GM23338 (cell line): ENCODE measurements at regions not wholly inside any gene's neighbourhood (a gene's known extent, or its start where the extent isn't known, plus 50 kb on each side); places are given as distances from the start of the nearest gene placed in this dataset.

Experiments used
- ATAC-seq: fragments of 200-7000 bp; cut with Tn5 transposase; 3 replicates; pipeline ENCODE4 v1.9.1; 2020
- DNase-seq: peaks from one replicate; pipeline ENCODE4 v3.0.0-alpha.2; 2015; ENCODE audit warnings: low spot score
- H2AFZ ChIP-seq: fragments of 200-600 bp; sonication (generic); 2 replicates; pipeline ENCODE4 v1.8.0; 2016; ENCODE audit warnings: antibody characterized with exemption, mild to moderate bottlenecking, moderate library complexity
- H3F3A ChIP-seq: fragments of 200-600 bp; sonication (generic); replicated peaks from 2 replicates; pipeline ENCODE4 v1.8.0; 2017; ENCODE audit warnings: antibody characterized with exemption, mixed run types, low read depth
- H3K27ac ChIP-seq: fragments of 200-600 bp; sonication (generic); 2 replicates; pipeline ENCODE4 v1.6.1; 2016; ENCODE audit warnings: low read depth
- H3K27me3 ChIP-seq: fragments of 200-600 bp; sonication (generic); 2 replicates; pipeline ENCODE4 v1.8.0; 2016; ENCODE audit warnings: mild to moderate bottlenecking, mixed run types, moderate library complexity; ENCODE audit not compliant: insufficient read depth
- H3K36me3 ChIP-seq: fragments of 200-600 bp; sonication (generic); 2 replicates; pipeline ENCODE4 v1.8.0; 2016; ENCODE audit warnings: mild to moderate bottlenecking; ENCODE audit not compliant: insufficient read depth
- H3K4me1 ChIP-seq: fragments of 200-600 bp; sonication (generic); 2 replicates; pipeline ENCODE4 v1.8.0; 2016; ENCODE audit warnings: mild to moderate bottlenecking, moderate library complexity; ENCODE audit not compliant: insufficient read depth
- H3K4me2 ChIP-seq: fragments of 200-600 bp; sonication (generic); 2 replicates; pipeline ENCODE4 v1.7.1; 2017; ENCODE audit warnings: mixed run types
- H3K4me3 ChIP-seq: fragments of 200-600 bp; sonication (generic); 2 replicates; pipeline ENCODE4 v1.6.1; 2016; ENCODE audit warnings: mixed run types
- H3K79me2 ChIP-seq: fragments of 200-600 bp; sonication (generic); replicated peaks from 2 replicates; pipeline ENCODE4 v1.8.0; 2017; ENCODE audit warnings: mild to moderate bottlenecking; ENCODE audit not compliant: insufficient read depth
- H3K9me2 ChIP-seq: fragments of 200-600 bp; sonication (generic); 2 replicates; pipeline ENCODE4 v1.8.0; 2017; ENCODE audit not compliant: insufficient read depth
- H4K20me1 ChIP-seq: fragments of 200-600 bp; sonication (generic); replicated peaks from 2 replicates; pipeline ENCODE4 v1.8.0; 2017; ENCODE audit warnings: mild to moderate bottlenecking; ENCODE audit not compliant: insufficient read depth
- H3K27ac Mint-ChIP-seq: 2 replicates; pipeline ENCODE4 v1.8.0; 2020; ENCODE audit warnings: inconsistent platforms, mild to moderate bottlenecking, moderate library complexity, mixed read lengths
- H3K27me3 Mint-ChIP-seq: 3 replicates; pipeline ENCODE4 v1.8.0; 2022; ENCODE audit warnings: low read depth, mild to moderate bottlenecking, moderate library complexity, mixed read lengths, inconsistent platforms; ENCODE audit not compliant: insufficient read depth, poor library complexity
- H3K36me3 Mint-ChIP-seq: 3 replicates; pipeline ENCODE4 v1.8.0; 2021; ENCODE audit warnings: low read depth, mild to moderate bottlenecking, inconsistent platforms, moderate library complexity, mixed read lengths
- H3K4me1 Mint-ChIP-seq: 3 replicates; pipeline ENCODE4 v1.8.0; 2020; ENCODE audit warnings: mild to moderate bottlenecking, inconsistent platforms, mixed read lengths
- H3K4me3 Mint-ChIP-seq: 3 replicates; pipeline ENCODE4 v1.8.0; 2021; ENCODE audit warnings: moderate library complexity, mild to moderate bottlenecking, inconsistent platforms, mixed read lengths
- H3K9me3 Mint-ChIP-seq: 3 replicates; pipeline ENCODE4 v1.8.0; 2020; ENCODE audit warnings: moderate library complexity, mild to moderate bottlenecking, inconsistent platforms, mixed read lengths
- CREB1 ChIP-seq: fragments of 250-450 bp; sonication (Bioruptor Pico); IDR thresholded peaks from 2 replicates; pipeline ENCODE4 v1.5.0; 2020; ENCODE audit warnings: low read depth, mild to moderate bottlenecking, moderate library complexity
- EZH2 ChIP-seq: fragments of 200-600 bp; sonication (generic); IDR thresholded peaks from one replicate; pipeline ENCODE4 v1.8.0; 2017; ENCODE audit warnings: antibody characterized with exemption, mild to moderate bottlenecking, low read depth; ENCODE audit not compliant: unreplicated experiment
- EZH2phosphoT487 ChIP-seq: fragments of 200-600 bp; sonication (generic); IDR thresholded peaks from one replicate; pipeline ENCODE4 v1.8.1; 2018; ENCODE audit warnings: antibody characterized with exemption; ENCODE audit not compliant: unreplicated experiment
- JUNB ChIP-seq: IDR thresholded peaks from one replicate; pipeline ENCODE4 v1.6.1; 2016; ENCODE audit warnings: antibody characterized with exemption; ENCODE audit not compliant: unreplicated experiment
- NANOG ChIP-seq: IDR thresholded peaks from 2 replicates; pipeline ENCODE4 v1.6.1; 2016; ENCODE audit warnings: antibody characterized with exemption, borderline replicate concordance
- POLR2AphosphoS5 ChIP-seq: IDR thresholded peaks from 2 replicates; pipeline ENCODE4 v1.6.1; 2016; ENCODE audit warnings: antibody characterized with exemption, low read depth
- REST ChIP-seq: IDR thresholded peaks from one replicate; pipeline ENCODE4 v1.6.1; 2018; ENCODE audit warnings: antibody characterized with exemption; ENCODE audit not compliant: unreplicated experiment
- STAT1 ChIP-seq: IDR thresholded peaks from one replicate; pipeline ENCODE4 v1.6.1; 2016; ENCODE audit warnings: antibody characterized with exemption; ENCODE audit not compliant: unreplicated experiment
- ZNF114 ChIP-seq: fragments of 250-450 bp; sonication (Bioruptor Pico); IDR thresholded peaks from 2 replicates; pipeline ENCODE4 v1.5.0; 2020; ENCODE audit warnings: mild to moderate bottlenecking, moderate library complexity
- ZNF331 ChIP-seq: fragments of 250-450 bp; sonication (Bioruptor Pico); IDR thresholded peaks from 2 replicates; pipeline ENCODE4 v1.5.0; 2020; ENCODE audit warnings: low read depth, mild to moderate bottlenecking, moderate library complexity
- TF ChIP-seq, protein P1 (sequence below), 2 experiments: fragments of 200-600 bp in 1 of 2; sonication (generic) in 1 of 2; conservative IDR thresholded peaks; 2 replicates each; pipeline versions ENCODE4 v1.5.1 to v1.6.1; 2016 to 2017; ENCODE audit warnings: antibody characterized with exemption in 2 of 2, low read depth in 2 of 2, mild to moderate bottlenecking in 2 of 2, moderate library complexity in 1 of 2
- TF ChIP-seq, protein P2 (sequence below): IDR thresholded peaks from 2 replicates; pipeline ENCODE4 v1.6.1; 2016; ENCODE audit warnings: antibody characterized with exemption
- TF ChIP-seq, protein P3 (sequence below): fragments of 250-450 bp; sonication (Bioruptor Pico); IDR thresholded peaks from 2 replicates; pipeline ENCODE4 v1.5.0; 2020; ENCODE audit warnings: mild to moderate bottlenecking, moderate library complexity

DNA sequence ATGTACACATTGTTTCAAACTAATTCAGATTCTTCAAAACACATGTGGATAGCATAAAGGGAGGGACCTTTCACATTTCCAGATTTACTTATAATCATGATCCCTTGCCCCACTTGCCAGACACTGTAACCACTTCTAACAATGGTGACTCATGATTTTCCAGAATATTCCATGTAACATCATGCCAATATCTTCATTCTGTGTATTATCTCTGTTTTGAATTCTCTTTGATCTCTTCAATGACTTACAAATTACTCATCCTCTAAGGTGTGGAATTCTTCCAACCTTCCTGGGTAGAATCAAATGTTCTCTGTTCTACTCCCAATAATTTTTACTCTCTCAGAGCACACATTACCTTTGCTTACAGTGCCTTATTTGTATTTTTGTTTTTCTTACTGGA is 517.1 kb downstream of the PCDH7 start:
- Histone ChIP-seq H3K36me3 (no peaks in the 10 kb centered on the region), H2AFZ (no peak overlapping the region), H3K9me2 (peaks cover 8% of the 10 kb centered on the region), H3K79me2 (no peaks in the 10 kb centered on the region), H3K4me3 (no peak overlapping the region), H3F3A (no peaks in the 10 kb centered on the region), H3K4me1 (peaks cover 13% of the 10 kb centered on the region), H4K20me1 (no peaks in the 10 kb centered on the region), H3K27me3 (no peaks in the 10 kb centered on the region), H3K4me2 (no peak overlapping the region), H3K27ac (no peak overlapping the region)
- H3K9me3 Mint-ChIP-seq, result peaks cover 8% of the 10 kb centered on the region
- H3K27me3 Mint-ChIP-seq, result peaks cover 3% of the 10 kb centered on the region
- peaks cover 16% of the 10 kb centered on the region for H3K4me1 Mint-ChIP-seq
- no peak overlapping the region for H3K27ac Mint-ChIP-seq
- no peak for TF ChIP-seq EZH2
- TF ChIP-seq, protein P1, sequence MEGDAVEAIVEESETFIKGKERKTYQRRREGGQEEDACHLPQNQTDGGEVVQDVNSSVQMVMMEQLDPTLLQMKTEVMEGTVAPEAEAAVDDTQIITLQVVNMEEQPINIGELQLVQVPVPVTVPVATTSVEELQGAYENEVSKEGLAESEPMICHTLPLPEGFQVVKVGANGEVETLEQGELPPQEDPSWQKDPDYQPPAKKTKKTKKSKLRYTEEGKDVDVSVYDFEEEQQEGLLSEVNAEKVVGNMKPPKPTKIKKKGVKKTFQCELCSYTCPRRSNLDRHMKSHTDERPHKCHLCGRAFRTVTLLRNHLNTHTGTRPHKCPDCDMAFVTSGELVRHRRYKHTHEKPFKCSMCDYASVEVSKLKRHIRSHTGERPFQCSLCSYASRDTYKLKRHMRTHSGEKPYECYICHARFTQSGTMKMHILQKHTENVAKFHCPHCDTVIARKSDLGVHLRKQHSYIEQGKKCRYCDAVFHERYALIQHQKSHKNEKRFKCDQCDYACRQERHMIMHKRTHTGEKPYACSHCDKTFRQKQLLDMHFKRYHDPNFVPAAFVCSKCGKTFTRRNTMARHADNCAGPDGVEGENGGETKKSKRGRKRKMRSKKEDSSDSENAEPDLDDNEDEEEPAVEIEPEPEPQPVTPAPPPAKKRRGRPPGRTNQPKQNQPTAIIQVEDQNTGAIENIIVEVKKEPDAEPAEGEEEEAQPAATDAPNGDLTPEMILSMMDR (conservative IDR thresholded peaks at IDR 0.05; ENCODE audit: low read depth in 2 of 2), result no peak
- TF ChIP-seq ZNF114, result no peak
- no peak for TF ChIP-seq POLR2AphosphoS5
- TF ChIP-seq JUNB, result no peak
- TF ChIP-seq, protein P2, sequence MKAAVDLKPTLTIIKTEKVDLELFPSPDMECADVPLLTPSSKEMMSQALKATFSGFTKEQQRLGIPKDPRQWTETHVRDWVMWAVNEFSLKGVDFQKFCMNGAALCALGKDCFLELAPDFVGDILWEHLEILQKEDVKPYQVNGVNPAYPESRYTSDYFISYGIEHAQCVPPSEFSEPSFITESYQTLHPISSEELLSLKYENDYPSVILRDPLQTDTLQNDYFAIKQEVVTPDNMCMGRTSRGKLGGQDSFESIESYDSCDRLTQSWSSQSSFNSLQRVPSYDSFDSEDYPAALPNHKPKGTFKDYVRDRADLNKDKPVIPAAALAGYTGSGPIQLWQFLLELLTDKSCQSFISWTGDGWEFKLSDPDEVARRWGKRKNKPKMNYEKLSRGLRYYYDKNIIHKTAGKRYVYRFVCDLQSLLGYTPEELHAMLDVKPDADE, result no peak
- no peak for TF ChIP-seq REST
- TF ChIP-seq STAT1, result no peak
- TF ChIP-seq NANOG, result no peak
- TF ChIP-seq, protein P3, sequence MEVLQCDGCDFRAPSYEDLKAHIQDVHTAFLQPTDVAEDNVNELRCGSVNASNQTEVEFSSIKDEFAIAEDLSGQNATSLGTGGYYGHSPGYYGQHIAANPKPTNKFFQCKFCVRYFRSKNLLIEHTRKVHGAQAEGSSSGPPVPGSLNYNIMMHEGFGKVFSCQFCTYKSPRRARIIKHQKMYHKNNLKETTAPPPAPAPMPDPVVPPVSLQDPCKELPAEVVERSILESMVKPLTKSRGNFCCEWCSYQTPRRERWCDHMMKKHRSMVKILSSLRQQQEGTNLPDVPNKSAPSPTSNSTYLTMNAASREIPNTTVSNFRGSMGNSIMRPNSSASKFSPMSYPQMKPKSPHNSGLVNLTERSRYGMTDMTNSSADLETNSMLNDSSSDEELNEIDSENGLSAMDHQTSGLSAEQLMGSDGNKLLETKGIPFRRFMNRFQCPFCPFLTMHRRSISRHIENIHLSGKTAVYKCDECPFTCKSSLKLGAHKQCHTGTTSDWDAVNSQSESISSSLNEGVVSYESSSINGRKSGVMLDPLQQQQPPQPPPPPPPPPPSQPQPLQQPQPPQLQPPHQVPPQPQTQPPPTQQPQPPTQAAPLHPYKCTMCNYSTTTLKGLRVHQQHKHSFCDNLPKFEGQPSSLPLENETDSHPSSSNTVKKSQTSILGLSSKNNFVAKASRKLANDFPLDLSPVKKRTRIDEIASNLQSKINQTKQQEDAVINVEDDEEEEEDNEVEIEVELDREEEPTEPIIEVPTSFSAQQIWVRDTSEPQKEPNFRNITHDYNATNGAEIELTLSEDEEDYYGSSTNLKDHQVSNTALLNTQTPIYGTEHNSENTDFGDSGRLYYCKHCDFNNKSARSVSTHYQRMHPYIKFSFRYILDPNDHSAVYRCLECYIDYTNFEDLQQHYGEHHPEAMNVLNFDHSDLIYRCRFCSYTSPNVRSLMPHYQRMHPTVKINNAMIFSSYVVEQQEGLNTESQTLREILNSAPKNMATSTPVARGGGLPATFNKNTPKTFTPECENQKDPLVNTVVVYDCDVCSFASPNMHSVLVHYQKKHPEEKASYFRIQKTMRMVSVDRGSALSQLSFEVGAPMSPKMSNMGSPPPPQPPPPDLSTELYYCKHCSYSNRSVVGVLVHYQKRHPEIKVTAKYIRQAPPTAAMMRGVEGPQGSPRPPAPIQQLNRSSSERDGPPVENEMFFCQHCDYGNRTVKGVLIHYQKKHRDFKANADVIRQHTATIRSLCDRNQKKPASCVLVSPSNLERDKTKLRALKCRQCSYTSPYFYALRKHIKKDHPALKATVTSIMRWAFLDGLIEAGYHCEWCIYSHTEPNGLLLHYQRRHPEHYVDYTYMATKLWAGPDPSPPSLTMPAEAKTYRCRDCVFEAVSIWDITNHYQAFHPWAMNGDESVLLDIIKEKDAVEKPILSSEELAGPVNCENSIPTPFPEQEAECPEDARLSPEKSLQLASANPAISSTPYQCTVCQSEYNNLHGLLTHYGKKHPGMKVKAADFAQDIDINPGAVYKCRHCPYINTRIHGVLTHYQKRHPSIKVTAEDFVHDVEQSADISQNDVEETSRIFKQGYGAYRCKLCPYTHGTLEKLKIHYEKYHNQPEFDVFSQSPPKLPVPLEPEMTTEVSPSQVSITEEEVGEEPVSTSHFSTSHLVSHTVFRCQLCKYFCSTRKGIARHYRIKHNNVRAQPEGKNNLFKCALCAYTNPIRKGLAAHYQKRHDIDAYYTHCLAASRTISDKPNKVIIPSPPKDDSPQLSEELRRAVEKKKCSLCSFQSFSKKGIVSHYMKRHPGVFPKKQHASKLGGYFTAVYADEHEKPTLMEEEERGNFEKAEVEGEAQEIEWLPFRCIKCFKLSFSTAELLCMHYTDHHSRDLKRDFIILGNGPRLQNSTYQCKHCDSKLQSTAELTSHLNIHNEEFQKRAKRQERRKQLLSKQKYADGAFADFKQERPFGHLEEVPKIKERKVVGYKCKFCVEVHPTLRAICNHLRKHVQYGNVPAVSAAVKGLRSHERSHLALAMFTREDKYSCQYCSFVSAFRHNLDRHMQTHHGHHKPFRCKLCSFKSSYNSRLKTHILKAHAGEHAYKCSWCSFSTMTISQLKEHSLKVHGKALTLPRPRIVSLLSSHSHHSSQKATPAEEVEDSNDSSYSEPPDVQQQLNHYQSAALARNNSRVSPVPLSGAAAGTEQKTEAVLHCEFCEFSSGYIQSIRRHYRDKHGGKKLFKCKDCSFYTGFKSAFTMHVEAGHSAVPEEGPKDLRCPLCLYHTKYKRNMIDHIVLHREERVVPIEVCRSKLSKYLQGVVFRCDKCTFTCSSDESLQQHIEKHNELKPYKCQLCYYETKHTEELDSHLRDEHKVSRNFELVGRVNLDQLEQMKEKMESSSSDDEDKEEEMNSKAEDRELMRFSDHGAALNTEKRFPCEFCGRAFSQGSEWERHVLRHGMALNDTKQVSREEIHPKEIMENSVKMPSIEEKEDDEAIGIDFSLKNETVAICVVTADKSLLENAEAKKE, result no peak
- TF ChIP-seq EZH2phosphoT487, result no peak
- no peak for TF ChIP-seq ZNF331 (CRISPR knock-in tag)
- no peak for TF ChIP-seq CREB1 (CRISPR knock-in tag)
- ATAC-seq (no peak), DNase-seq (no peak)
- no peak overlapping the region for H3K4me3 Mint-ChIP-seq
- H3K36me3 Mint-ChIP-seq, result peaks cover 11% of the 10 kb centered on the region
